ENCODE measurements at regions not wholly inside any gene's neighbourhood (a gene's known extent, or its start where the extent isn't known, plus 50 kb on each side); places are given as distances from the start of the nearest gene placed in this dataset.

GRCh38 chr1:212221801-212222200 lies 63.4 kb upstream of the PPP2R5A start:
- no peak for DNase-seq (ENCODE audit: low read depth)
- no peak for TF ChIP-seq CTCF (IDR thresholded peaks at IDR 0.05; ENCODE audit: insufficient read depth, low read depth, low read length, missing control alignments)
- no peak overlapping the region for H3K4me3 ChIP-seq (ENCODE audit: low read length)

- TF ChIP-seq CTCF (IDR thresholded peaks at IDR 0.05; ENCODE audit: insufficient read depth, low read depth, low read length, missing control alignments): no peak
- DNase-seq (ENCODE audit: low read depth): no peak
- H3K4me3 ChIP-seq (ENCODE audit: low read length): no peak overlapping the region
Observed at GRCh38 chr1:212224102-212224501, 61.1 kb upstream of the PPP2R5A start.

GRCh38 chr1:212225416-212225815 lies 59.8 kb upstream of the PPP2R5A start:
- H3K4me3 ChIP-seq (ENCODE audit: low read length): no peak overlapping the region
- no peak for TF ChIP-seq CTCF (IDR thresholded peaks at IDR 0.05; ENCODE audit: insufficient read depth, low read depth, low read length, missing control alignments)
- no peak for DNase-seq (ENCODE audit: low read depth)

- no peak for TF ChIP-seq CTCF (IDR thresholded peaks at IDR 0.05; ENCODE audit: insufficient read depth, low read depth, low read length, missing control alignments)
- DNase-seq (ENCODE audit: low read depth): no peak
- H3K4me3 ChIP-seq (ENCODE audit: low read length): no peak overlapping the region
Observed at GRCh38 chr1:212225871-212226302, 59.3 kb upstream of the PPP2R5A start.

- TF ChIP-seq CTCF (IDR thresholded peaks at IDR 0.05; ENCODE audit: insufficient read depth, low read depth, low read length, missing control alignments): no peak
- no peak overlapping the region for H3K4me3 ChIP-seq (ENCODE audit: low read length)
- DNase-seq (ENCODE audit: low read depth): no peak
Observed at GRCh38 chr1:212226467-212226866, 58.7 kb upstream of the PPP2R5A start.

GRCh38 chr1:212228076-212228475 lies 57.1 kb upstream of the PPP2R5A start:
- no peak for DNase-seq (ENCODE audit: low read depth)
- no peak overlapping the region for H3K4me3 ChIP-seq (ENCODE audit: low read length)
- TF ChIP-seq CTCF (IDR thresholded peaks at IDR 0.05; ENCODE audit: insufficient read depth, low read depth, low read length, missing control alignments): no peak

GRCh38 chr1:212228591-212229119 lies 56.6 kb upstream of the PPP2R5A start:
- DNase-seq (ENCODE audit: low read depth): no peak
- no peak for TF ChIP-seq CTCF (IDR thresholded peaks at IDR 0.05; ENCODE audit: insufficient read depth, low read depth, low read length, missing control alignments)
- H3K4me3 ChIP-seq (ENCODE audit: low read length): no peak overlapping the region

All from epithelial cell of esophagus (primary cell).